Colonic mucosa (tissue), 4 donors: ENCODE measurements at regions not wholly inside any gene's neighbourhood (a gene's known extent, or its start where the extent isn't known, plus 50 kb on each side); places are given as distances from the start of the nearest gene placed in this dataset.

Source experiments
- DNase-seq: peaks from one replicate; pipeline ENCODE4 v3.0.0-alpha.2; 2020
- H3K27ac ChIP-seq: fragments of 200-600 bp; one replicate; pipeline ENCODE4 v1.8.0; 2021
- H3K27me3 ChIP-seq: fragments of 200-600 bp; one replicate; pipeline ENCODE4 v1.8.0; 2021
- H3K36me3 ChIP-seq: fragments of 200-600 bp; one replicate; pipeline ENCODE4 v1.8.0; 2021
- H3K4me1 ChIP-seq: fragments of 200-600 bp; one replicate; pipeline ENCODE4 v1.8.0; 2021; ENCODE audit warnings: mild to moderate bottlenecking
- H3K4me3 ChIP-seq: fragments of 200-600 bp; one replicate; pipeline ENCODE4 v1.8.0; 2021
- H3K9ac ChIP-seq, 2 donors: one replicate each; pipeline ENCODE4 v1.7.0; 2013; ENCODE audit warnings: control low read depth in 2 of 2, low read depth in 2 of 2, low read length in 2 of 2
- H3K9me3 ChIP-seq: fragments of 200-600 bp; one replicate; pipeline ENCODE4 v1.8.0; 2021
- CTCF ChIP-seq: fragments of 200-600 bp; IDR thresholded peaks from one replicate; pipeline ENCODE4 v1.8.0; 2022; ENCODE audit warnings: antibody characterized with exemption, mild to moderate bottlenecking
- intact Hi-C: fragments of 100-400 bp; cut with DNase I; formaldehyde crosslinking; loops from one replicate; pipeline ENCODE4 v1.14.1; 2022
- donor health status: healthy.
- donor health status: DM: no; HTN: no; CAD: no.
- donor health status: DM: no; HTN: no; CAD: no.

GRCh38 chr2:126793885-126794613 lies 104.6 kb upstream of the TEX51 start:
- no peaks in the 10 kb centered on the region for H3K27me3 ChIP-seq
- H3K36me3 ChIP-seq = no peaks in the 10 kb centered on the region
- TF ChIP-seq CTCF = no peak
- H3K9ac ChIP-seq = no peak overlapping the region
- intact Hi-C loops = no loop called here
- no peaks in the 10 kb centered on the region for H3K4me1 ChIP-seq
- H3K27ac ChIP-seq = no peak overlapping the region
- H3K9me3 ChIP-seq = no peaks in the 10 kb centered on the region
- no peak overlapping the region for H3K4me3 ChIP-seq
- peak; percentile 10 for DNase-seq

- no peaks in the 10 kb centered on the region for H3K27me3 ChIP-seq
- H3K4me1 ChIP-seq = no peaks in the 10 kb centered on the region
- no peak overlapping the region for H3K27ac ChIP-seq
- H3K4me3 ChIP-seq = no peak overlapping the region
- no peak overlapping the region for H3K9ac ChIP-seq
- peak; percentile 10 for DNase-seq
- TF ChIP-seq CTCF = no peak
- H3K36me3 ChIP-seq = no peaks in the 10 kb centered on the region
- intact Hi-C loops = no loop called here
- H3K9me3 ChIP-seq = no peaks in the 10 kb centered on the region
Measured at GRCh38 chr2:126795656-126796055, 103.0 kb upstream of the TEX51 start.

GRCh38 chr2:126796931-126797621 lies 101.6 kb upstream of the TEX51 start:
- no peaks in the 10 kb centered on the region for H3K9me3 ChIP-seq
- no peaks in the 10 kb centered on the region for H3K4me1 ChIP-seq
- DNase-seq = peak; percentile 3
- no peak for TF ChIP-seq CTCF
- H3K36me3 ChIP-seq = no peaks in the 10 kb centered on the region
- intact Hi-C loops = no loop called here
- H3K9ac ChIP-seq = no peak overlapping the region
- no peaks in the 10 kb centered on the region for H3K27me3 ChIP-seq
- H3K27ac ChIP-seq = no peak overlapping the region
- no peak overlapping the region for H3K4me3 ChIP-seq

- no peak overlapping the region for H3K9ac ChIP-seq
- no peak overlapping the region for H3K4me3 ChIP-seq
- TF ChIP-seq CTCF = no peak
- H3K27ac ChIP-seq = no peak overlapping the region
- peak; percentile 4 for DNase-seq
- no peaks in the 10 kb centered on the region for H3K4me1 ChIP-seq
- H3K9me3 ChIP-seq = no peaks in the 10 kb centered on the region
- no peaks in the 10 kb centered on the region for H3K27me3 ChIP-seq
- intact Hi-C loops = no loop called here
- no peaks in the 10 kb centered on the region for H3K36me3 ChIP-seq
Measured at GRCh38 chr2:126797622-126798275, 100.9 kb upstream of the TEX51 start.

GRCh38 chr2:126798276-126799140 lies 100.2 kb upstream of the TEX51 start:
- DNase-seq = no peak
- Histone ChIP-seq H3K4me3 (no peak overlapping the region), H3K36me3 (no peaks in the 10 kb centered on the region), H3K9ac (no peak overlapping the region), H3K27ac (no peak overlapping the region), H3K27me3 (no peaks in the 10 kb centered on the region), H3K9me3 (no peaks in the 10 kb centered on the region), H3K4me1 (no peaks in the 10 kb centered on the region)
- TF ChIP-seq CTCF = no peak
- intact Hi-C loops = no loop called here
